Activated CD8-positive, alpha-beta T cell treated with anti-CD3 and anti-CD28 coated beads for 36 hours (primary cell): ENCODE measurements at regions not wholly inside any gene's neighbourhood (a gene's known extent, or its start where the extent isn't known, plus 50 kb on each side); places are given as distances from the start of the nearest gene placed in this dataset.

Experiments
- ATAC-seq: fragments of 200-7000 bp; cut with Tn5 transposase; one replicate; pipeline ENCODE4 v1.10.0; 2021; ENCODE audit warnings: mild to moderate bottlenecking, moderate library complexity
- CTCF ChIA-PET: fragments of 350-600 bp; sonication (Branson Sonifier 250); formaldehyde crosslinking; loops from one replicate; lab custom pipeline; 2021; ENCODE audit warnings: antibody characterized with exemption; lab: Charles Lee
- POLR2A ChIA-PET: fragments of 350-600 bp; sonication (Branson Sonifier 250); formaldehyde crosslinking; loops from one replicate; lab custom pipeline; 2021; ENCODE audit warnings: antibody characterized with exemption; lab: Charles Lee
- DNase-seq: peaks from one replicate; pipeline ENCODE4 v3.0.0-alpha.2; 2020
- H3K27ac Mint-ChIP-seq: one replicate; pipeline ENCODE4 v1.8.0; 2021; ENCODE audit warnings: mild to moderate bottlenecking, mixed read lengths
- H3K27me3 Mint-ChIP-seq: one replicate; pipeline ENCODE4 v1.8.0; 2021; ENCODE audit warnings: mixed read lengths
- H3K36me3 Mint-ChIP-seq: one replicate; pipeline ENCODE4 v1.8.0; 2021; ENCODE audit warnings: low read depth, mixed read lengths
- H3K4me1 Mint-ChIP-seq: one replicate; pipeline ENCODE4 v1.8.0; 2021; ENCODE audit warnings: low read depth, mixed read lengths
- H3K4me3 Mint-ChIP-seq: one replicate; pipeline ENCODE4 v1.8.0; 2021; ENCODE audit warnings: mild to moderate bottlenecking, moderate library complexity, mixed read lengths
- H3K9me3 Mint-ChIP-seq: one replicate; pipeline ENCODE4 v1.8.0; 2021; ENCODE audit warnings: mixed read lengths
- CTCF ChIP-seq: fragments of 200-600 bp; IDR thresholded peaks from one replicate; pipeline ENCODE4 v1.8.0; 2022; ENCODE audit warnings: antibody characterized with exemption, mild to moderate bottlenecking
- intact Hi-C: fragments of 100-400 bp; cut with micrococcal nuclease; formaldehyde crosslinking; loops from one replicate; pipeline ENCODE4 v1.10.0; 2022

GRCh38 chr11:134625631-134626030 is 213.6 kb upstream of the B3GAT1 start:
- H3K27ac Mint-ChIP-seq: no peak overlapping the region
- no peak for TF ChIP-seq CTCF
- no peaks in the 10 kb centered on the region for H3K9me3 Mint-ChIP-seq
- intact Hi-C loops: no loop called here
- H3K27me3 Mint-ChIP-seq: peaks cover 6% of the 10 kb centered on the region
- H3K4me1 Mint-ChIP-seq: no peaks in the 10 kb centered on the region
- ATAC-seq (no peak), DNase-seq (no peak)
- ChIA-PET POLR2A (no interaction called here), CTCF (no interaction called here)
- H3K36me3 Mint-ChIP-seq: no peaks in the 10 kb centered on the region
- no peak overlapping the region for H3K4me3 Mint-ChIP-seq

GRCh38 chr11:134625151-134625550 is 213.1 kb upstream of the B3GAT1 start:
- ChIA-PET POLR2A (no interaction called here), CTCF (no interaction called here)
- Mint-ChIP-seq H3K27ac (no peak overlapping the region), H3K27me3 (peaks cover 6% of the 10 kb centered on the region), H3K36me3 (no peaks in the 10 kb centered on the region), H3K9me3 (no peaks in the 10 kb centered on the region), H3K4me1 (no peaks in the 10 kb centered on the region), H3K4me3 (no peak overlapping the region)
- ATAC-seq (no peak), DNase-seq (no peak)
- TF ChIP-seq CTCF: no peak
- intact Hi-C loops: no loop called here

DNA sequence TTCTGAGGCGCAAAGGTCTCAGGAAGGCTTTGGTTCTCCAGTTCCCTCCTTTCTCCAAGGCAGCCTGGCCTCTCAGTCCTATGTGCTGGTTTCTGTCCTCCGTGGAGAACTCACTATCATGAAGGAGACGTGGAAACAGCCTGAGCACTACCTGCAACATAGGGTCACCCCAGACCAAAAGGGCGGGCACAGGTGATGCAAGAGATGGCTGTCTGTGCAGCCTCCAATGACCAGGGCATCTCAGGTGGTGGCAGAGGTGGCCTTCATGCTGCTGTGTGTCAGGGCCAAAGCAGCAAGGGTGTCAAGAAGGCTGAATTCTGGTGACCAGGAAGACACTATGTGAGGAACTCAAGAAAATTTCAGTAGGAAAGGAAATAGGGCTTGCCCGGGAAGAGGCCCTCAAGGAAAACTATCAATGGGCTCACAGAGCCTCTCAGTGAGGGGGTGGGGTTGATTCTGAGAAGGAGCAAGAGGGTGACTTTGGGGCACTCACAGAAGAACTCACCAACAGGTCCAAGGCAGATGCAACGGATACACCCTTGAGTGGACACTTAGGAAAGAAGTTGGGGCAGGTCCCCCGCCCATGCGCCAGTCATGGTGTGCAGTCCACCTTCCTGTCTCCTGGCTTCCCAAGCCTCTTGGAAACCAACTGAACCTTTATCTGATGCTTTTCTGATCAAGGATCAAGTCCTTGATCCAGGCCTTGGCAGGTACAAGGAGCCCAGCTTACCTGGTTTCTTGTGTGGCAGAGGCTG is 212.3 kb upstream of the B3GAT1 start:
- Mint-ChIP-seq H3K9me3 (no peaks in the 10 kb centered on the region), H3K27ac (no peak overlapping the region), H3K27me3 (peaks cover 6% of the 10 kb centered on the region), H3K4me1 (no peaks in the 10 kb centered on the region), H3K36me3 (no peaks in the 10 kb centered on the region), H3K4me3 (no peak overlapping the region)
- no peak for TF ChIP-seq CTCF
- intact Hi-C loops: no loop called here
- POLR2A ChIA-PET: no interaction called here
- ATAC-seq: no peak
- DNase-seq: no peak
- CTCF ChIA-PET: no interaction called here

DNA sequence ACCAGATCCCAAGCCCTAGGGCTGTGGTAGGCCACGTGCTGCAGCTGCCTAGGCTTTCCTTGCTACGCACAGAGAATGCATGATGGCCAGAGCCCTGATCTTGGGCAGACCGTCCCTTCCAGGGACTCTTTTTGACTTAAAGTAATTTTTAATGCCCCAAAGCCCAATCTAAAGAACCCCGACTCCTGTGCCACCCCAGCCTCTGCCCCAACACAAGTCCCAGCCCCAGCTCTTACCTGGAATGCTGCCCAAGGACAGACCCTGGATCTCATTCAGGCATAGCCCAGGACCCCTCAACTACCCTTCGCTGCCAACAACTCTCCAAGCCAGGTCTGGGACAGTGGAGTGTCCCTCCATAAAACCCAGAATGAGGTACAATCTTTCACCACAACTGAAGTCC is 211.7 kb upstream of the B3GAT1 start:
- no peak for TF ChIP-seq CTCF
- ATAC-seq (no peak), DNase-seq (no peak)
- no peaks in the 10 kb centered on the region for H3K4me1 Mint-ChIP-seq
- H3K27ac Mint-ChIP-seq: no peak overlapping the region
- H3K4me3 Mint-ChIP-seq: no peak overlapping the region
- peaks cover 6% of the 10 kb centered on the region for H3K27me3 Mint-ChIP-seq
- intact Hi-C loops: no loop called here
- CTCF ChIA-PET: no interaction called here
- H3K9me3 Mint-ChIP-seq: no peaks in the 10 kb centered on the region
- POLR2A ChIA-PET: no interaction called here
- H3K36me3 Mint-ChIP-seq: no peaks in the 10 kb centered on the region

DNA sequence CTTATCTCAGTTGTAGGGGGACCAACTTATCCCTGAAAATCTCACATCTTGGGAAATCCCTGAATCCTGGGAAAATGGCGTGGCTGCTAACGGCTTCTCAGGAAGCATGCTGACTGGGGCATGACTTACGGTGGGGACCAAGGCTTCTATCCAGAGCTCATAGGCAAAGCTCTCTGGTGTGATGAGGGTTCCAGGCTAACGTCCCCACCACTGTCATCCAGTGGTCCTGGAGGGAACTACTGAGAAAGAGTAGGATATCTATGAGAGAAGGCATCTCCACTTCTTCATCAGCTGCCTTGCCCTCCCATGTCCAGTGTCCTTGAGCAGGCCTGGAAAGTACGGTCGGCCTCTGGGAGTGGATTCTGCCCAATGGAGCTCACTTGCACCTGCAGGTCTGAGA is 210.4 kb upstream of the B3GAT1 start:
- Mint-ChIP-seq H3K36me3 (no peaks in the 10 kb centered on the region), H3K27me3 (peaks cover 3% of the 10 kb centered on the region), H3K4me3 (no peak overlapping the region), H3K4me1 (no peaks in the 10 kb centered on the region), H3K9me3 (no peaks in the 10 kb centered on the region), H3K27ac (no peak overlapping the region)
- DNase-seq: no peak
- intact Hi-C loops: no loop called here
- TF ChIP-seq CTCF: no peak
- POLR2A ChIA-PET: no interaction called here
- CTCF ChIA-PET: no interaction called here
- no peak for ATAC-seq
